GM12872 (cell line): ENCODE measurements at regions not wholly inside any gene's neighbourhood (a gene's known extent, or its start where the extent isn't known, plus 50 kb on each side); places are given as distances from the start of the nearest gene placed in this dataset.

Experiments
- TF ChIP-seq, protein P1 (sequence below): IDR thresholded peaks from 3 replicates; pipeline ENCODE4 v1.5.1; 2011; ENCODE audit warnings: low read depth, mild to moderate bottlenecking, low read length, moderate library complexity; ENCODE audit not compliant: insufficient read depth

DNA sequence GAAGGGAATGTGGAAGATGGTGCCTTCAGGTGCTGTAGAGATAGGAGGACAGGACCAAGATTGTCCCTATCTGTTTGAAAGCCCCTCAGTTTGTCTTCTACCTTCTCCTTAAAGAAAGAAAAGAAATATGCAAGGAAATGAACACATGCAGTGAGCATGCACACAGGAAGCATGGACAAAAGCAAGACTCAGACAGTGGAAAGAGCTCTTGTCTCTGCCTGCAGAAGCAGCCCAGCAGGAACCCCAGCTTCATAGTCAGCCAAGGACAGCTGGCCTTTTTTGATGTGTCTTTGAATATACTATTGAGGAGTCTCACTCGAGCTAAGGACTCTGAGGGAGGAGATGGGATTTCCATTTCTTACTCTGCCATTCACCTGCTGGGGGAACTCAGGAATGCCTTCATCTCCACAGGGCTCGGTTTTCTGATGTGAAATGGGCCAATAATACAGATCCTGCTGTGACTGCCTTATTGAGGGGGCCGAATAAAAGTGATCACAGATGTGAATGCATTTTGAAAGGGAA is 132.5 kb upstream of the ADRA1B start:
- TF ChIP-seq, protein P1, sequence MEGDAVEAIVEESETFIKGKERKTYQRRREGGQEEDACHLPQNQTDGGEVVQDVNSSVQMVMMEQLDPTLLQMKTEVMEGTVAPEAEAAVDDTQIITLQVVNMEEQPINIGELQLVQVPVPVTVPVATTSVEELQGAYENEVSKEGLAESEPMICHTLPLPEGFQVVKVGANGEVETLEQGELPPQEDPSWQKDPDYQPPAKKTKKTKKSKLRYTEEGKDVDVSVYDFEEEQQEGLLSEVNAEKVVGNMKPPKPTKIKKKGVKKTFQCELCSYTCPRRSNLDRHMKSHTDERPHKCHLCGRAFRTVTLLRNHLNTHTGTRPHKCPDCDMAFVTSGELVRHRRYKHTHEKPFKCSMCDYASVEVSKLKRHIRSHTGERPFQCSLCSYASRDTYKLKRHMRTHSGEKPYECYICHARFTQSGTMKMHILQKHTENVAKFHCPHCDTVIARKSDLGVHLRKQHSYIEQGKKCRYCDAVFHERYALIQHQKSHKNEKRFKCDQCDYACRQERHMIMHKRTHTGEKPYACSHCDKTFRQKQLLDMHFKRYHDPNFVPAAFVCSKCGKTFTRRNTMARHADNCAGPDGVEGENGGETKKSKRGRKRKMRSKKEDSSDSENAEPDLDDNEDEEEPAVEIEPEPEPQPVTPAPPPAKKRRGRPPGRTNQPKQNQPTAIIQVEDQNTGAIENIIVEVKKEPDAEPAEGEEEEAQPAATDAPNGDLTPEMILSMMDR, result no peak

DNA sequence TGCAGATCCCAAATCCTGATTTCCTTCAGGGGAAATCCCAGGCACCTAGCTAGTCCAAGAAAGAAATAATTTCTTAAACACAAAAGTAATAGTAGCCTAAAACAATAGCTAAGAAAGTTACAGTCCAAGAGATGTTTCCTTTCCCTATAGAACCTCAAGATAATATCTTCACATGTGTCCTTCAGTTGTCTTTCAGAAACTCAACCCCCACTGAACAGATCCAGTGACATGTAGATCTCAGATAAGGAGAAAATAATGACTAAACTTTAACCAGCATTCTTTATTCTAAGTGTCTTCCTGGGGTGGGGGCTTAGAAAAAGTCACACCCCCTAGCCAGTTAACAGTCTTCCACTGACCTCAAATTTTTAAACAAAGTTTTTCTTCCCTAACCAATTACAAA is 131.3 kb upstream of the ADRA1B start:
- TF ChIP-seq, protein P1, result no peak

DNA sequence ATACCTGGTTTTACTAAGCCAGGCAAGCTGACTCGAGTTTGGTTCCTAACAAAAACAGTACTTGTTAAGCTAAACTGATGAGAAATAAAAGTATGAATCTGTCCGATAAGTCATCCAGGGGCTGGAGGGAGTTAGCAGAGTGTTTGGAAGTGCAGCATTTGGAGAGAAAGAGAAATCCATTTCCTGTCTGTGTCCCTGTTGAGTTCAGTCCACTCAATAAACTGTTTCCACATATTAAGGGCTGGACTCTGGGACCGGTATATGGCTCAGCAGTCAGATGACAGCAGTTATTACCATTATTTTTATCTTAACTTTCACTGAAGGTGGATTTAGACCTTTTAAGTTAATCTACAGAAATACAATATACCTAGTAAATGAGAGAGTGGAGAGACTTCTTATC is 130.6 kb upstream of the ADRA1B start:
- TF ChIP-seq, protein P1, result no peak

DNA sequence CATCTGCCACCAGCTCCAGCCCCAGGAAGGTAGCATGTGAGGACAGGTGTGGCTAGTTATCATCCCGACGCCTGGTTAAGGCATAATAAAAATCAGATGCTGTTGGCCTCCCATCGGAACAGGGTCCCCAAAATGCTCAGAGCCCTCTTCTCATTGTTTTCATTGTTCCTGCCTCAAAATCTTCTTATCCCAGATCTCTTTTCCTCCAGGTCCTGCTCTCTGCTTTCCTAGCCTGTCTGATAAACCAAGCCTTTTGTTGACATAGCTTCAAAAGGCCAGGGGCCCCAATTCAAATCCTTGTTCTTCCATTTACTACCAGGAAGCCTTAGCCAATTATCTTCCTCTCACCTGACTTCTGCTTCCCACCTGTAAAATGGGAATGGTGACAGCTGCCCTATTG is 130.1 kb upstream of the ADRA1B start:
- TF ChIP-seq, protein P1, result no peak

DNA sequence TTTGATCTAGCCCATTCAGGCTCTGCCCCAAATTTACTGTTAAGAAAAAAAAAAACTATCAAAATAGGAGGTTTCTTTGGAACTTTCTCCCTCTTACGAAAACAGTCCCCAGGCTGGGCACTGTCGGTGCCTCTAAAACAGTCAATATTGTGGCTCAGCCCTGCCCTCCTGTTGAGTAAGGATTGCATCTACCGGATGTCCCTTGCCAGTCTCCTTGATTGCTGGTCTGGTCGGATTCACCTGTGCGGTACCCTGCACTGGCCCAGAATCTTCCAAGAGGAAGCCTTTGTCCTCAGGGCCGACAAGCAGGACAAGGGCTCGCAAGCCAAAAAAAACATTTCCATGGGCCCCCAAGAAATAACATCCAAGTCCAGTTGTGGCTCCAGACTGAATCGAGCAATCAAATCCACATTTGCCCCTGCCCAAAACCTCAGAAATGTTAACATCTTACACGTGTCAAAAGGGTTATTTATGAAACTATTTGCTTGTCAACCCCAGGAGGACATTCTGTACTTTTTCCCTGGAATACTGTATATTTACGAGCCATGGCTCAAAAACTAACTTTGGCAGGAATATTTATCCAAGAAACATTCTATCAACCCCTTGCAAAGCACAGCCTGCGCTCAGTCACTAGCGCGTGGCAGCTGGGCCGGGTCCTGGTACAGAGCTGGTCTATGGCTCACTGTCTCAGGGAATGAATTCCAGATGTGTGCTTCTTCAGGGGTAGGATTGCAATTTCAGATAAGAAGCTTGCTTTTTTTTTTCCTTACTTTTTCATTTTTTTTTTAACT is 129.2 kb upstream of the ADRA1B start:
- TF ChIP-seq, protein P1, result no peak

DNA sequence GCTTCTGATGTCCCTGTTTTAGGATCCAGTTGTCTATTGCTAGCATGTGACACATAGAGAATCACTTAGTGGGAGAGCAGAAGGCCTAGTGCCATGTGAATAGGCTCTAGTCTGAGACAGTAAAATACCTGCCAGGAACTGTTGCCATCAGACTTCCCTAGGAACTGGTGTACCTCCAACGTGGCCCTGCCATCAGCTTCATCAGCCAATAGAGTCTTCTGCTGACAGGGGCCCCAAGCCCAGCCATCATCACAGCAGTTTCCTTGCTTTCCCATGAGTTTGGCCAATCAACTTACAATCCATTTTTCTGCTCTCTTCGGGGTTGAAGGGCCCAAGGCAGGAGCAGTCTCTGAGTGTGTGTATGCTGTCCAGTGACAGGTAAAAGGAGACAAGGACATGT is 128.4 kb upstream of the ADRA1B start:
- TF ChIP-seq, protein P1, result no peak

DNA sequence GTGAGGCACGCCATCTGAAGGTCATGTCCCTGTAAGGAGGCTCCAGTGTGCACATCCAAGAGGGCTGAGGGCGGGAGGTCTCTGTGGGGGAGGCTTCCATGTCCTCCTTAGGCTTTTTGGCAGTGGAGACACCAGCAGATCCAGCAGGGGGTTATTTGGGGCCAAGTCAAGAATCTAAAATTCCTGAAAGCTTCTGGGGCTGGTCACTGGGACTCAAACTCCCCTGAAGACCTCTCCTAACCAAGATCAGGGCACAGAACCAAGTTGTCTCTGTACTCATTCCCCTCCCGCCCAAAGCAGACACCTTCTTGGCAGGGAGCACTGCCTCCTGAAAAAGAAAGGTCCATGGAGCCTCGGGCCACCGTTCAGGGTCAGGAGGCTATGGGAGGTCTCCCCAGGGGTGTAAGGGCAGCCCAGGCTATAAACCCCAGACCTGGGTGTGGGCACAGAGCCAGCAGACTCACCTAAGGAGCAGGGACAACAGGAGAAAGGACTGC is 127.4 kb upstream of the ADRA1B start:
- TF ChIP-seq, protein P1, result no peak
